ENCODE measurements at regions not wholly inside any gene's neighbourhood (a gene's known extent, or its start where the extent isn't known, plus 50 kb on each side); places are given as distances from the start of the nearest gene placed in this dataset.
"Not testable (repeated sequence)": the region's sequence is repeated elsewhere in the genome, so short reads cannot be mapped to it uniquely, and the experiment has no call there.

DNA sequence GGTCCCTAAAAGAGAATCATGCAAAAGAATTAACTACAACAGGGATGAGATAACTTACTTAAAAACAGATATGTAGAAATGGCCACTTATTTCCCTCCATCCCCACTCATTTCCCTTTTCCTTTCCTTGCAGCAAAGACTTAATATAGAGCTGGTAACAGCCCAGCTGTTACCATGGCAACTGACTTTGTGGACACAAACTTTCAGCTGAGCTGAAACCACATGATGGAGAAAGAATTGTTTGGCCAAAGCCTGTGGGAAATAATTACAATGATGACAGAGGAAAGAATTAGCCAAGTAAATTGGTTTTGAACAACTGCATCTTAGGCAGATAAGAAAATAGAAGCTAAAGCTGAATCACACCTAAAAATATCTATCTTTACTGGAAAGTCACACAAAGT lies 364.9 kb downstream of the GALC start:
- FAIRE-seq = no peak

DNA sequence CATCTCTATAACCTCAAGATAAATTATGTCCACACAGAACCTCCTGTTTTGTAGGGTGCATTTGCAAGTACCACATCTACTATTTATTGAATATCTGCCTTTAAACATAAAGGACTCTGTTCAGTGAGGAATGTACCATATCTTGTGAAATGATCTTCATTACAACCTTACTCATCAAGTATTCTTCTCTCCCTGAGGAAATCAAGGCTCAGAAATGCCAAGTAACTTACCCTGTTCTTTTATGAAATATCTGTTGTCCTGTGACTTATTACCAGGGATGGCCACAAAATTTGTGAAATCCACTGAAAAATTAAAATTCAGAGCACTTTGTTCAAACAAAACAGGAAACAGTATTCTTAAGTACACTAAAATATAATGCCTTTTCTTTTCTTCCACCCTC lies 366.7 kb downstream of the GALC start:
- no peak for FAIRE-seq

DNA sequence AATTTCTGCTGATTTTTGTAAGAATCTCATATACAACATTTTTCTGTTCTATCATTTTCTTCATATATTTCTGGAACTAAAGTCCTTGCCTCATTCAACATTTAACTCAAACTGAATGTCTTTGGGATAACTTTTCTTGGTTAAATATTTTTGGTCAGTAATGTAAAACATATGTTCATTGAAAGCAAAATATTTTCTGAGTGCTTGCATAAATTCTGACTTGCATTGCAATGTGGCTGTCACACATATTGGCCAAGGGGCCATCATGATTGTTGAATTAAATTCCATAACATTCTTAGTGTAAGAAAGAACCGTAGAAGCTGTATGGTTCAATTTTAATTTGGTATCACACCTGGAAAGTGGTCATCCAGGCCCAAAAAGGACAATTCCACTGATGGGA lies 369.4 kb downstream of the GALC start:
- FAIRE-seq = no peak

DNA sequence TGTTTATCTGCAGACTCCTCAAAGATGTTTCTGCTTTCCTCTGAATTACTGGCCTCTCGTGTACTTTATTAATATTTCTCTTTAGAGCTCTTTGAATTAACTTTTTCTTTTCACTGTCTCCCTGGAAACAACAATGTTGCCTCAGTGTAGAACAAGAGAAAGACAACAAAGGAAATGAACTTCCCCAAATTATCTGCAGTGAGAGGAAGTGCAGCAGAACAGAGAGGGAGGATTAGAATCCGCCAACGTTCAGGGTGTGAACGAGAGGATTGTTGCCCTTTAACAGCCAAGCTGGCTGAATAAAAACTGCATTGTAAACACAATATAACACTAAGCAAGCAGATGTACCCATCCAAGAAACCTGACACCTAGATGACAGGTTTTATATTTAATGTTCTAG lies 375.9 kb downstream of the GALC start:
- FAIRE-seq = no peak

DNA sequence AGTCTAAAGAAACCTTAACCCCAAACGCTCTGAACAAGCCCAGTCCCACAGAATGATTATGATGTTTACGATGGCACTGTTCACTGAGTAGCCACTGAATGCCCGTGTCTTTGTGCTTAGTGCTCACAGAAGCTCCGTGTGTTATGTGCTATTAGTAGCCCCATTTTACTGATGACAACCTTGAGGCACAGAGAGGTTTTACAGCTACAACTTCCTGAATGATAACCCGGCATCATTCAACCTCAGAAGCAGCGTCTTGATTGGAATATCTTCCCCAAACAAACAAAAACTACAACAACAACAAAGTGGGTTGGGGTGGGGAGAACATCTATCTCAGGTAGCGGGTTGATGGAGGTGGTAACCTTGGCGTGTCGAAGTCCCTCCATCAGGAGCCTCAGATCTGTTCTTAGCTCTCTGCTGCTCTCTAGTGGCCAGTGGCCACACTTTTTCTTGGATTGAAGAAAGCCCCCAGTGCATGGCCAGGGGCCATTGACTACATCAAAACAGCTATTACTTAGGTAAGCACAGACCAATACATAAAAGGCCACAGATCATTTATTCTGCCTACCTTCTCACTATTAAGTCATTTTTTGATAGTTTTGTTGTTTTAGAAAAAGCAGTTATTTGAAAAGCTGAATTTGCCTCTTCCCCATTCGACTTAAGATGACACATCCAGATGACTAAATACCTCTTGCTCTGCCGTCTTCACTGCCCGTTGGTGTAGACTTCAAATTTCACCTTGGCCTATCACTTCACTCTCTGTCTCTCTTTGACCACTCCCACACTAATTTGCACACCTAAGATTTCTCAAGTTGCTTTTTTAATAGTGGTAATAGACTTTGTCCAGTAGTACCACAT lies 376.9 kb downstream of the GALC start:
- no peak for FAIRE-seq

DNA sequence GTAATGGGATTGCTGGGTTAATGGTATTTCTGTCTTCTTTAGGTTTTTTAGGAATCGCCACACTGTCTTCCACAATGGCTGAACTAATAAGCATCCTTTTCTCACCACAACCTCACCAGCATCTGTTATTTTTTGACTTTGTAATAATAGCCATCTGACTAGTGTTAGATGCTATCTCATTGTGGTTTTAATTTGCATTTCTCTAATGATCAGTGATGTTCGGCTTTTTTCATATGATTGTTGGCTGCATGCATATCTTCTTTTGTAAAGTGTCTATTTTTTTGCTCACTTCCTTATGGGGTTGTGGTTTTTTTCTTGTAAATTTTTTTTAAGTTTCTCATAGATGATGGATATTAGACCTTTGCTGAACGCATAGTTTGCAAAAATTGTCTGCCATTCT lies 377.9 kb downstream of the GALC start:
- FAIRE-seq = no peak

DNA sequence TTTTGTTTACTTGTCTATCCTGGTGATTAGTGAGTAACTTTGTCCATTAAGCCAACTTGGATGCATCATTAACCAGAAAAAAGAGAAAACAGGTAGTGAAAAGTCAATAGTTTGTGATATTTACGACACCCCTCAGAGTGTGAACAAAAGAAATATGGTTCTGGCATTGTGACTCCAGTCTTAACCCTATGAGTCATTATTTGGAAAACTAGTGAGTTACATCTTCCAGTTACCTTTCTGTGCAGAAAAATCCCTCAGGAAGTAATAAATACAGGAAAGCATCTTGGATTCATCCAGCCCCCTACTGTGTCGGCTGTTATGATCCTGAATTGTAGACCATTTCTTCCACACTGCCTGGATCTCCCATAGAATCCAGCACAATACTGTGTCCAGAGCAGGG lies 379.1 kb downstream of the GALC start:
- FAIRE-seq = no peak

DNA sequence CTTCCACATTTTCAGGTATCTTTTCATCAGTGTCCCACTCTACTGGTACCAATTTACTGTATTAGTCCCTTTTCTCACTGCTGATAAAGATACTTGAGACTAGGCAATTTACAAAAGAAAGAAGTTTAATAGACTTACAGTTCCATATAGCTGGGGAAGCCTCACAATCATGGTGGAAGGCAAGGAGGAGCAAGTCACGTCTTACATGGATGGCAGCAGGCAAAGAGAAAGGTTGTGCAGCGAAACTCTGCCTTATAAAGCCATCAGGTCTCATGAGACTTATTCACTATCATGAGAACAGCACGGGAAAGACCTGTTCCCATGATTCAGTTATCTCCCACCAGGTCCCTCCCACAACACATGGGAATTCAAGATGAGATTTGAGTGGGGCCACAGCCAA lies 385.9 kb downstream of the GALC start:
- not testable (repeated sequence) for FAIRE-seq

DNA sequence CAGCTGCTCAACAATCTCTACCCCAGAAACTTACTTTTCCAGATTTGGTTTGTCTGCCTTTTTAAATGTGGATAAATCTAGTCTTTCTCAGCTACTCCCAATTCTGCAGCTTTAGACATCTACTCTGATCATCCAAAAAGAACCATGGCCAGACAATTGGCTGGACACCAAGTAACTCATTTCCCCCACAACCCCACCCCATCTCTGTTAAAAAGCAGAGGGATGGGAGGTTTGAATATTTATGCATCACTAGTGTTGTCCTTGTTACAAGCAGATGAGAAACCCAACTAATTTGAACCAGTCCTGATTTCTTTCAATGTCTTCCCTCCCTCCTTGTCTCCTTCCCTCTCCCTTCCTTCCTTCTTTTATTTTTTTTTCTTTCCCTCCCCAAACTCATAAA lies 391.9 kb downstream of the GALC start:
- FAIRE-seq = no peak

DNA sequence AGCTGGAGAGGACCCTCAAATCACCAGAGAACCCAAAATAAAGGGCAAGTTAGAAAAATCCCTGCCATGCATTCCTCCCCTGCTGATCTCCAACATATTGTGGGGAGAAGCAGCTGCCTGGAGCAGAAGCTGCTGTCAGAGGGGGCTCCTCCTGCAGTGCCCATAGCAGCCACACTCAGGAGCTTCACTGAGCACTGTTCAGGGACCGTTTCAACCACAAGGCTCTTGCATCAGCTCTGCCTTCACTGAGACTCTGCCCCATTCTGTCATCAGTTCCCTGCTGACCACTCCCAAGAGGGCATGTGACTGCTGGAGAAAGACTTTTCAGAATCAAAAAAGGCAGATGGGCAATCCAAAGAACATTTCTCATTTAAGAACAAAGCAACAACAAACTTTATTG lies 392.7 kb downstream of the GALC start:
- no peak for FAIRE-seq

DNA sequence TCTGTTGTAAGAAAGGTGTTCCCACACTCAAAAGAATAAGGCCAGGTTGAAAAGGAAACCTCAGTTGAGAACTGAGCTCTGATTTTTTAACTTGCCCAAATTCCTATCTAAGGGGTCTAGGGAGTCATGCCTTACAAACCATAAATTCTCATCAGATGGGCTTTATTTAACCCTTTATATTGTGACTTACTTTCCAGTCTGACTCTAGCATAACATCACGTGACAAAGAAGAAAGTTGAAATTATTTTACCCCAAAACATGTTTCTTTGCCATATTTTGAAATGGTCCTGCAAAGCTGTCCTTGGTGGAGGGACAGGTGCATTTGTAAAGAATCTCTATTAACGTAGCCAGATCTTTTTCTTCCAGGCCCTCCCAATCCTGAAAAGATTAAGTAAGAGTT lies 411.7 kb downstream of the GALC start:
- no peak for FAIRE-seq

DNA sequence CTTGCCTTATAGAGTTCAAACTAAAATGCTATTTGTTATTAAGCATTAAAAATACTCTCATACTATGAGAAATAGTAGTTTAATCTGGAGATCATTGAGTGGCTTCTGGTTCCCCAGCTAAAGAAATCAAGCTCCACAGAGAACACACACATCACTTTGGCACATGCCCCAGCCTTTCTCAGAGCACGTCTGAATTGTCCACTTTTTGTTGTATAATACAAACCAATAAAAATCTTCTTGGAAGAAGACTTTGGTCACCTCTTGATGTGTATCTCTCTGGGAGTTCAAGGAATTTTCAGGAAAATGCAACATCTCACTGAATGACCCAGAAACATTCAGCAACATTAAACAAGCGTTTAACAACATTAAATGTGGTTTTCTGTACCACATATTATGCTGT lies 413.9 kb downstream of the GALC start:
- FAIRE-seq = no peak

DNA sequence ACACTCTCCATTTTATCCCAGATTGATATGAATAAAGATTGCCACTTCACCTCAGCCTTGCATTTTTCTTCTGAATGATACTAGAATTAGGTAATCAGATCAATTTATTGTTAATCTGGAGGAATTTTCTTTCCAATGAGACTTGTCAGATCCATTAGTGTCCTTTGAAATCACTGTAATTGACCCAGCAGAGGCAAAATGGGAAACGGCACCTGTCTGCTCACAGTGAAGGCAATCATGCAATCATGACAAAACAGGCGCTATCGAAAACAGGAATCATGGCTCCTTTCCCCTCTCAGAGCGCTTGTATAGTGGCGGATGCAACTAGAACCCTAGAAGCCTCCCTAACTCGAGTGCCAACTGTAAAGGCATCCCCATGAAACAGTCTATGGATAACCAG lies 417.6 kb downstream of the GALC start:
- FAIRE-seq = no peak

DNA sequence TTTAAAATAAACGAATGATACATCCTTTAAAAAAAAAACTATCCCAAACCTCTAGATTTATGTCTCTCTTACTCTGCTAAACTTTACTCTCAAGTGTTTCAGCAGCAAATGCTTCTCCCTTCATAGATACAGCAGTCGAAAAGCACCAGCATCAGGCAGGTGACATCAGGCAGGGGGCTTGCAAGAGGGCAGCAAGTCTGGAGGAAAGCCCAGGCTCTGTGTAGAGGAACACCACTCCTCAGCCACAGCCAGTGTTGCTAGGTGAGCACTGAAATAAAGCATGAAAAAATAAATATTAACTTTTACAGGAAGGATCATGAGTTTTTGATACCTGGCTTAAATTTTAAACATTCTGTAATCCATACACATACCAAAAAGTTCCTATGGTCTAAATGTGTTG lies 419.4 kb downstream of the GALC start:
- FAIRE-seq = no peak

DNA sequence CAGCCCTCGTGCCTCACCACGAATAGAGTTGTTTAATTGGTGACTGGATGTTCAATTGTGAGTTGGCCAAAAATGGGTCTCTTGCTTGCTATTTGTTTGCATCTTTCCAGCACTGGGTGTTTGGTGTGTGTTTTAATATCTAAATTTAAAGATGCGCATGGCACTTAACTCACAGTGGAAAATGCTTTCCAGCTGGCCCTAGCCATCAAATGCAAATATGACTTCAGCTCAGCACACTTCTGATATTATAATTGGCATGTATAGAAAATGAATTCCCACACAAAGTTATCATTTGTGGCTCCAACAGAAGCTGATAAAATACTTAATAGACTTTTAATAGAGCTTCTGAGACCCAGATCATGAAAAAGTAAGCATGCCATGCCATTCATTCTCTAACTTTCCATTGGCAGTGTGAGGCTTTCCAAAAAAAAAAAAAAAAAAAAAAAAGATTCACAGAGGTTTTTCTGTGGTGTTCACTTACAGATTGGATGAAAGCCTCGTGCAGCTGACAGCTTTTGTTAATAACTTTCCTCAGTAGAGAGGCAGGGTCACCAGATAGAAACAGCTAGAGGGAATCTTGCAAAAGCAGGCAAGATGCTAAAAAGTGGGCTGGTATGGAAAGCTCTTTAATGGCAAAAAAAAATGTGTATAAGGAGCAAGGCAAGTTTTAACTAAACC lies 425.2 kb downstream of the GALC start:
- FAIRE-seq = no peak

DNA sequence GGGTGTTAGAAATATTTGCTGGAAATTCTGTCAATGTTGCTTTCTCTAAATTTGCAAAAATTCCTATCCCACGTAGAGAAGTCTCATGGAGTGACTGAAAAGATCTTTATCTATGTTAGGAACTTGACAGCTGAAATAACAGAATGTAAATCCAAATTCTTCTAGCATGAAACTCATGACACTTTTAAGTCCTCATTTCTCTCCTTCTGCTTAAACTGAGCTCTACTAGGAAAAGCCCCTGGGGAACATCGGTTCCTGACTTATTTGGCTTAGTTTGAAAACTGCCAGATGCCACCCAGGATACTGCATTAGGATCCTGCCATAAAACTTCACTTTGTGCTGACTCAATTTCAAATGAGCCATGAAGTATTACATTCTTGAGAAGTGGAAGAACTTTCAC lies 426.0 kb downstream of the GALC start:
- FAIRE-seq = no peak

DNA sequence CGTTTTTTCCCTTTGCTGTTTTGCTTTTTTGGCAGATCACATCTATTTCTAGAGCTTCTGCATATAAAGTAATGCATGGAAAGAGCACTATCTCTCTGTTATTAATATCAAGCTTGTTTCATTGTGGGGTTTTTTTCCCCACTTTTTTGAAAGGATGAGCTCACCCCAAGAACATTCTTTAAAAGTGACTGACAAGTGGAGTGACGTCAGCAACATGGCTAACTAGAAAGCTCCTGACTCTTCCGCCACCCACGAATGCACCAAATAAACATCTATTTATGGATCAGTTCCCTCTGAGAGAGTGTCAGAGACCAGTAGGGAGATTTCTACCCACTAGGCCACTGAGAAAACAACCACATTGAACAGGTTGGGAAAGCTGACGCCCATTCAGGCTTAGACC lies 445.4 kb downstream of the GALC start:
- FAIRE-seq = no peak

DNA sequence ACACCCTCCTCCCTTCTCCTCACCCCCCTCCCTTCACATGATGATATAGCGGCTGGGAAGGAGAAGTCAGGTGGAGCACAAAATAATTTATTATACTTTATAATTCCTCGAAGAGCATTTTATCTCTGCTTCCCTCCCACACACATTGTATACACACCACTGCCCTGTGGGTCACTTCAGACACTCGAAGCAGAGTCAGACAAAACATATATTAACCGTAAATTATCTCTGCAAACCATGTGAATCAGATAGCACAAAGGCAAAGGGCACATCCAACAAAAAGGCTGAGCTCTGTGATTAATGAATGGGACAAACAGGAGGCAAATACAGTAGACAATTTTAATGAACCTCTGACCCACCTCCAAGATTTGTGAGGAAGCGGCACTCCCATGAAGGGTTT lies 450.7 kb downstream of the GALC start:
- no peak for FAIRE-seq

DNA sequence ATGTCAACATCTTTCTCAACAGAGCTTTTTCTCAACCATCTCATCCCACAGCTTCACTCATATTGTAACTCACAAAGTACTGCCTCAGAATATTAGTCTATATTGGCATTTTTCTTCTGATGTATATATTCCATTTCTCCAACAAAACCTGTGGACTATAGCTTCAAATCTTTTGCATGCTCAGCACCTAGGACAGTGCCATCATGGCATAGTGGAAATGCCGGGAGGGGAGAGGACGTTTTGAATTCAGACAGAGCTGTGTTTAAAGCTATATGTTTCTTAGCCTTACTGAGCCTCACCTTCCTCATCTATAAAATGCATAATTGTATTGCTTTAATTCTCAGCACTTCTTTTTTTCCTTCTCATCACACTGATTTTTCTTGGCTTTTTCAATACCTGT lies 452.6 kb downstream of the GALC start:
- no peak for FAIRE-seq

DNA sequence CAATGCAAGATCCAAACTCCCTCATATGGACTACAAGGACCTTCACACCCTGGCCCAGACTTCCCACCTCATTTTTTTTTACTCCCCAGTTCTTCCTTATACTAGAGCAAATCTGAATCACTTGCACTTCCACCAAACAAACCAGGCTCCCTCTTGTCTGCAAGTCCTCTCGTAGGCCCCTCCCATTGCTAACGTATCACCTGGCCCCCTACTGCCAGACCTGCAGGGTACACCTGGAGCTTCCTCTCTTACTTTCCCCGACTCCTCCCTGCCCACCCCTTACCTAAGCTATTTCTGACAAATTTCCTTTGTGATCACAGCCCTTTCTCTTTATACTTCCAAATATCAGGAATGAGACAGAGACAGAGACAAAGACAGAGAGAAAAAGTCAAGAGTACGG lies 463.9 kb downstream of the GALC start:
- no peak for FAIRE-seq

DNA sequence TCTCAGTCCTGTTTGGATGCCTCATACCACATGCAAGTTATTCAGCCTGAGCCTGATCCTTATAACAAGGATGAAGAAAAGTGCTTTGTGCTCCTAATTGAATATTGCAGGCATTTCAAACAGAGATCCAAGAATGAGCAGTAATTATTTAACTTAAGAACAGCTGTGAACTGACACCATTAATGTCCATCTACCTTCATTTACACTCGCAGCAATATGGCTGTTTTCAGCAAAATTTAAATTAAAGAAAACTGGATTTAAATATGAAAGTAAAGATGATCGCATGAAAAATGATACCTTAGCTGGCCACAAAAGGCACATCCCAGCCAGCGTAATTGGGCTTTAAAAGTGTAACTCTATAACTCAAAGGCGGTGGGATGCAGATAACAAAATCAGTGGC lies 466.3 kb downstream of the GALC start:
- no peak for FAIRE-seq

DNA sequence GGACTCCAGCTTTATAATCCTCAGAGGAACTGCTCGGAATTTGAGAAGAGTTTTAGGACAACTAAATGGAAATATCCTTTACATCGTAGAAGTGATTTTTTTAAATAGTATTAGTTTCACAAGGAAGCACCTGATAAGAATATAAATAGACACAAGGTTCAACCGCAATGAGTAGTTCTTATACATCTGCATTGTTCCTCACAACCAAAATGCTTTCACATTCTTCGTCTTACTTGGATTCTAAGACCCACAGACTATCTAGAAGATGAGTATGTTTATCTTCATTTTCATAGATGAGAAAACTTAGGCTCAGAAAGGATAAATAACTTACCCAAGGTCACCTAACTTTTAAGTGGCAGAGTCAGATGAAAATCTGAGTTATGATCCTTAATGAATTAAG lies 469.0 kb downstream of the GALC start:
- FAIRE-seq = no peak

DNA sequence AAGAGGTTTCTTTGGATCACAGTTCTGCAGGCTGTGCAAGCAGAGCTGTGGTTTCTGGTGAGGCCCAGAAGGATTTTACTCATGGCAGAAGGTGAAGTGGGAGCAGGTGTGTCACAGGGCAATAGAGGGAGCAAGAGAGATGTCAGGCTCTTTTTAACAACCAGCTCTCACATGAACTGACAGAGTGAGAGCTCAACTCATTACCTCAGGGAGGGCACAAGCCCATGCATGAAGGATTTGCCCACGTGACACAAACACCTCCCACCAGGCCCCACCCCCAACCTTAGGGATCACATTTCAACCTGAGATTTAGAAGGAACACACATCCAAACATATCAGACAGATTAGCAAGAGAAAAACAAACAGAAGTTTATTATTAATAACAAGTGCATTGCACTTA lies 470.4 kb downstream of the GALC start:
- no peak for FAIRE-seq

DNA sequence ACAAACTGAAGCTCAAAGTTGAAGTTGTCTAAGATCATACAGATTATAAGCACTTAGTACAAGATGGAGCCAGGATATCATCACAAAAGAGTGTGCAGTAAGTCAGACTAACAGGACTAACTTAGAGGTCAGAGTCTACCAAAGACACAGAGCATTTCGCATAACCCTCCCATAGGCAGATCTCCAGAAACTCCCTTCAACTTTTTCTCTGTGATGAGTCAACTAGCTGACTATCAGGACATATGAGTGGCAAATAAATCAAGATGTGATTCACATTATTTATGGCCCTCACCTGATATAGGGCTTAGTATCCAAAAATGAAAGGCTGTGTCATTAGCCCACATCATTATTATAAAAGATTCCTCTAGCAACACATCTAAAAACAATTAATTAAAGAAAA lies 484.6 kb downstream of the GALC start:
- FAIRE-seq = no peak

DNA sequence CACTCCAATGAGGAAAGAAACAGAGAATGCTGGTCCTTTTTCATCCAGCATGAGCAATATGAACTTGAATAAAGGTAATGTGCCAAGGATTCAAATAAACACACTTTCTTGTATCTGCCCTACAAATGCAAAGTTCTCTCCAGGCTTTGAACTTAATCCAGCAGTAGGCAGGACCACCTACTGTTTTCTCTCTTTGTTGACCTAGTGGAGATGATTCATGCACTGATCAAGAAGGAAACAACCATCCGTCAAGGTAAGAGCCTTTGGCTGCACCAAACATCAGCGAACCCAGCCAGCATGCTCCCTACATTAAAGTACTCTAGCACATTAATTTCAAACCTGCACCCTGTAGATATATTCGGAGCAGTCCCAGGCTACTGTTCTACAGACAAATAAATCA lies 489.3 kb downstream of the GALC start:
- FAIRE-seq = no peak
